HFFc6 (cell line): ENCODE measurements at regions not wholly inside any gene's neighbourhood (a gene's known extent, or its start where the extent isn't known, plus 50 kb on each side); places are given as distances from the start of the nearest gene placed in this dataset.

ENCODE experiments used
- DNase-seq: peaks from one replicate; pipeline ENCODE4 v3.0.0-alpha.2; 2018
- H3K27ac Mint-ChIP-seq: 2 replicates; pipeline ENCODE4 v1.8.0; 2020; ENCODE audit warnings: mild to moderate bottlenecking, mixed read lengths
- H3K27me3 Mint-ChIP-seq: 2 replicates; pipeline ENCODE4 v1.8.0; 2021; ENCODE audit warnings: mild to moderate bottlenecking, moderate library complexity, mixed read lengths; ENCODE audit not compliant: insufficient read depth
- H3K36me3 Mint-ChIP-seq: 2 replicates; pipeline ENCODE4 v1.8.0; 2021; ENCODE audit warnings: low read depth, mixed read lengths
- H3K4me1 Mint-ChIP-seq: 2 replicates; pipeline ENCODE4 v1.8.0; 2020; ENCODE audit warnings: low read depth, mixed read lengths
- H3K4me3 Mint-ChIP-seq: 2 replicates; pipeline ENCODE4 v1.8.0; 2020; ENCODE audit warnings: mild to moderate bottlenecking, moderate library complexity, mixed read lengths
- H3K9me3 Mint-ChIP-seq: 2 replicates; pipeline ENCODE4 v1.8.0; 2020; ENCODE audit warnings: mild to moderate bottlenecking, mixed read lengths
- TF ChIP-seq, protein P1 (sequence below): fragments of 200-600 bp; sonication (generic); IDR thresholded peaks from 2 replicates; pipeline ENCODE4 v1.5.0; 2021; ENCODE audit warnings: antibody characterized with exemption, mild to moderate bottlenecking

DNA sequence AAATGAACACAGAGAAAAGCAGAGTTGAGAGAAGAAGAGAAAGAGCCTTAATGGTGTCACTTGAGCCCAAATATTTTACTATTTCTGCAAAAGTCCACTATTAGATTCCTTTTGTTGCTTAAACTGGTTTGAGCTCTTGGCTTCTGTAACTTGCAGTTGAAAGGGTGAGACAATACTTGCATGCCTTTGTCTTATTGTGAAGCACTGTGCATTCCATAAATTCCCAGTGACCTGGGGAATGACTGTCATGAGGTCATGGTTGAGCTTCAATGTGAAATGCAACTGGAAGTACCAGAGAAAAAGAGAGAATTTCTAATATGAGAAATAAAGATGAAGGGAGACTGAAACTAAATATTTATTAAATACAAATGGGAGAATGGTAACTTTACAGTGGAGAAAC is 310.9 kb downstream of the TDRD3 start:
- Mint-ChIP-seq H3K27me3 (no peaks in the 10 kb centered on the region), H3K4me1 (no peaks in the 10 kb centered on the region), H3K4me3 (no peak overlapping the region), H3K36me3 (no peaks in the 10 kb centered on the region), H3K27ac (no peak overlapping the region), H3K9me3 (peaks cover 23% of the 10 kb centered on the region; the same call in 1 of the 2 replicates)
- TF ChIP-seq, protein P1, sequence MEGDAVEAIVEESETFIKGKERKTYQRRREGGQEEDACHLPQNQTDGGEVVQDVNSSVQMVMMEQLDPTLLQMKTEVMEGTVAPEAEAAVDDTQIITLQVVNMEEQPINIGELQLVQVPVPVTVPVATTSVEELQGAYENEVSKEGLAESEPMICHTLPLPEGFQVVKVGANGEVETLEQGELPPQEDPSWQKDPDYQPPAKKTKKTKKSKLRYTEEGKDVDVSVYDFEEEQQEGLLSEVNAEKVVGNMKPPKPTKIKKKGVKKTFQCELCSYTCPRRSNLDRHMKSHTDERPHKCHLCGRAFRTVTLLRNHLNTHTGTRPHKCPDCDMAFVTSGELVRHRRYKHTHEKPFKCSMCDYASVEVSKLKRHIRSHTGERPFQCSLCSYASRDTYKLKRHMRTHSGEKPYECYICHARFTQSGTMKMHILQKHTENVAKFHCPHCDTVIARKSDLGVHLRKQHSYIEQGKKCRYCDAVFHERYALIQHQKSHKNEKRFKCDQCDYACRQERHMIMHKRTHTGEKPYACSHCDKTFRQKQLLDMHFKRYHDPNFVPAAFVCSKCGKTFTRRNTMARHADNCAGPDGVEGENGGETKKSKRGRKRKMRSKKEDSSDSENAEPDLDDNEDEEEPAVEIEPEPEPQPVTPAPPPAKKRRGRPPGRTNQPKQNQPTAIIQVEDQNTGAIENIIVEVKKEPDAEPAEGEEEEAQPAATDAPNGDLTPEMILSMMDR: no peak
- DNase-seq: no peak

DNA sequence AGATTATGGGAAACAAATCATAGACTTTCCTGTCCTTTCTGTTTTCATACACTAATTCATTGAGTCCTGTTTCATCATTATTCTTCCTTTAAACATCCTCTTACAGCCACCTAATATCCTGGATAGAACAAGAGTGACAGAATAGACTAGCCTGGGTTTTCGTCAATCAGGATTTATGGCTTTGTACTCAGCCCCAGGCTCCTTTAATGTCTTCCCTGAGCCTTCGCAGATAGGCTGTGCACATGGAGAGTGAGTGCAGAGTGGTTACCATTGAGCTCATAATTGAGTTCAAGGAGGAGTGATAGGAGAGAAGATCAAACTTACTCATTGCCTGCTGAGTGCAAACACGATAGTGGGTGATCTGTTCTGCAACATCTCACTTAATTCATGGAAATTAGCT is 304.9 kb downstream of the TDRD3 start:
- Mint-ChIP-seq H3K4me1 (no peaks in the 10 kb centered on the region), H3K9me3 (peaks cover 23% of the 10 kb centered on the region), H3K36me3 (no peaks in the 10 kb centered on the region), H3K4me3 (no peak overlapping the region), H3K27ac (no peak overlapping the region), H3K27me3 (no peaks in the 10 kb centered on the region)
- TF ChIP-seq, protein P1: no peak
- DNase-seq: no peak

DNA sequence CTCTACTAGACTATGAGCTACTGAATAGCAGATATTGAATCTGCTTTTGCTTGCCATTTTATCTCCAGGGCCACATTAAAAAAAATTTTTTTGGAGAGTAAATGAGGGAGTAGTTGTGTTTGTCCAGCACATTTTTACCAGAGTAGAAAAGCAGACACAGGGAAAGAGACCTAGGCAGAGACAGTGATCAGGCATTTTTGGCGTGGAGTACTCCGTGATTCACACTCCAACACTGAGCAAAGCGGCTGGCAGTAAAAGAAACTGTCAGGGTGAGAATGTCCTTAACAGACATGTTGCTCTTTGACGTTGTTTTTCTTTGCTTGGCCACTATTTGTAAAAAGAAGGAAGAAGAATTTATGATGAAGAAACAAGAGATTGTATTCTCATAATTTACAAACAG is 304.0 kb downstream of the TDRD3 start:
- DNase-seq: no peak
- H3K4me3 Mint-ChIP-seq: no peak overlapping the region

DNA sequence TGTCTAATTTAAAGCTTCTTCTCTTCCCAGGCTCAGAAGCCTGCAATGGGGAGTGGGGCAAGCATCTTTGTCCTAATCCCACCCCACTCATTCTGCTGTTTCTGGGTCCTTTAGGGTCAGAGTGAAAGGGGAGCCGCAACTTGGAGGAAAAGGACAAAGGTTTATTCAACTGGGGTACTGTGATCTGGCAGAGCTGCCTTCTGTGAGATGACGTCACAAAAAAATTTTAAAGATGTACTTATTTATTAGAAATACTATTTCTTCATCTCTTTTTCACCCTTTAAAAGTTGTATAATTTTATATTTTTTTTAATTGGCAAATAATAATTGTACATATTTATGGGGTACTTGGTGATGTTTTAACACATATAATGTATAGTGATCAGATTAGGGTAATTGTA is 302.6 kb downstream of the TDRD3 start:
- H3K36me3 Mint-ChIP-seq: no peaks in the 10 kb centered on the region
- H3K27me3 Mint-ChIP-seq: no peaks in the 10 kb centered on the region
- no peak overlapping the region for H3K27ac Mint-ChIP-seq

More for the DNA sequence above, 304.0 kb downstream of the TDRD3 start:
- Mint-ChIP-seq H3K27me3 (no peaks in the 10 kb centered on the region), H3K36me3 (no peaks in the 10 kb centered on the region), H3K27ac (no peak overlapping the region), H3K9me3 (peaks cover 23% of the 10 kb centered on the region), H3K4me1 (no peaks in the 10 kb centered on the region)
- TF ChIP-seq, protein P1: no peak

DNA sequence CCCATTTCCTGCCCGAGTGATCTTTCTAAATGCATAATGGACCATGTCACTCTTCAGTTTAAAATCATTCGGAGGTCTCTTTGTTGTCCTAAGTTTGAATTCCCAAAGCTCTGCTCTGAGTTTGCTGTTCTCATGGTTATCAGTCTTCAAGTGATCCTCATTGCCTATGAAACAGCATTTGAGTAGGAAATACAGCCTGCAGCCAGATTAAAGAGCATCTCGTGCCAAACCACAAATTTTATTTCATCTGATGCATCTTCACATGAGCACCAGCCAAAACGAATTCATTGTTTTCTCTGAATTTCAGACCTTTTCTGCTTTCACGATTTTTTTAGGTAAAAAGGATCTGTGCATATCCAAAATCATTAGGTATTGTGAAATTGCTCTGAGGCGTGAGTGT is 299.6 kb downstream of the TDRD3 start:
- Mint-ChIP-seq H3K9me3 (peaks cover 13% of the 10 kb centered on the region), H3K27ac (no peak overlapping the region), H3K4me3 (no peak overlapping the region), H3K36me3 (no peaks in the 10 kb centered on the region), H3K27me3 (no peaks in the 10 kb centered on the region), H3K4me1 (no peaks in the 10 kb centered on the region)
- TF ChIP-seq, protein P1: no peak
- DNase-seq: no peak

More for the DNA sequence above, 302.6 kb downstream of the TDRD3 start:
- TF ChIP-seq, protein P1: no peak
- peaks cover 18% of the 10 kb centered on the region for H3K9me3 Mint-ChIP-seq
- DNase-seq: no peak
- no peaks in the 10 kb centered on the region for H3K4me1 Mint-ChIP-seq
- no peak overlapping the region for H3K4me3 Mint-ChIP-seq

DNA sequence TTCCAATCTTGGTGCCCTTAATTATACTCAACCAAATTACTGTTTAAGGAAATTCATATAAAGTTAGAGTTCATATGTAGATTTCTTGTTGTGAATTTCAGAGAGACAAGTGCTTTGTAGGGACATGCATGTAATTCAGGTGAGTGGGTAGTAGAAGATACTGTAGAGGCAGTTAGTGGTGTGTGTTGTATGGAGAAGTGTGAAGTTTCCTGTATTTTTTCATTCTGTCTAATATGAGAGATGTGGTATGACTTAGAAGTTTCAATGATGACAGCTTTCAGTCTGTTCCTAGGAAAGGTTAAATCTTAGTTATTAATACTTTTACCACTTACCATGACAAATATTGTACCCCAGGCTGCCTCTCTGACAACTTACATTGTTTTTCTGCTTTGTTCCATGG is 294.2 kb downstream of the TDRD3 start:
- Mint-ChIP-seq H3K36me3 (no peaks in the 10 kb centered on the region), H3K4me1 (no peaks in the 10 kb centered on the region), H3K9me3 (peaks cover 7% of the 10 kb centered on the region; the same call in 1 of the 2 replicates), H3K27ac (no peak overlapping the region), H3K27me3 (no peaks in the 10 kb centered on the region), H3K4me3 (no peak overlapping the region)
- TF ChIP-seq, protein P1: no peak
- no peak for DNase-seq
